ENCODE measurements at regions not wholly inside any gene's neighbourhood (a gene's known extent, or its start where the extent isn't known, plus 50 kb on each side); places are given as distances from the start of the nearest gene placed in this dataset.

GRCh38 chr1:221431068-221431651, 310.7 kb downstream of the DUSP10 start:
- no peak for DNase-seq (ENCODE audit: low spot score)

GRCh38 chr1:221431961-221432360, 309.9 kb downstream of the DUSP10 start:
- DNase-seq (ENCODE audit: low spot score): no peak

- peak; percentile 80 for DNase-seq (ENCODE audit: low spot score)
Measured at GRCh38 chr1:221435504-221435904, 306.4 kb downstream of the DUSP10 start.

GRCh38 chr1:221437171-221437570, 304.7 kb downstream of the DUSP10 start:
- no peak for DNase-seq (ENCODE audit: low spot score)

GRCh38 chr1:221437926-221438325, 304.0 kb downstream of the DUSP10 start:
- no peak for DNase-seq (ENCODE audit: low spot score)

- DNase-seq (ENCODE audit: low spot score): peak; percentile 89
Measured at GRCh38 chr1:221439008-221439746, 302.7 kb downstream of the DUSP10 start.

- peak; percentile 97 for DNase-seq (ENCODE audit: low spot score)
Measured at GRCh38 chr1:221439747-221440501, 302.0 kb downstream of the DUSP10 start.

GRCh38 chr1:221440658-221441057, 301.2 kb downstream of the DUSP10 start:
- DNase-seq (ENCODE audit: low spot score): no peak

- no peak for DNase-seq (ENCODE audit: low spot score)
Measured at GRCh38 chr1:221442056-221442455, 299.8 kb downstream of the DUSP10 start.

GRCh38 chr1:221444346-221444745, 297.5 kb downstream of the DUSP10 start:
- DNase-seq (ENCODE audit: low spot score): no peak

- DNase-seq (ENCODE audit: low spot score): no peak
Measured at GRCh38 chr1:221448585-221449175, 293.2 kb downstream of the DUSP10 start.

GRCh38 chr1:221449194-221449593, 292.7 kb downstream of the DUSP10 start:
- DNase-seq (ENCODE audit: low spot score): no peak

- no peak for DNase-seq (ENCODE audit: low spot score)
Measured at GRCh38 chr1:221449801-221450470, 292.0 kb downstream of the DUSP10 start.

- no peak for DNase-seq (ENCODE audit: low spot score)
Measured at GRCh38 chr1:221451741-221452140, 290.1 kb downstream of the DUSP10 start.

GRCh38 chr1:221454096-221454495, 287.8 kb downstream of the DUSP10 start:
- no peak for DNase-seq (ENCODE audit: low spot score)

- no peak for DNase-seq (ENCODE audit: low spot score)
Measured at GRCh38 chr1:221456918-221457317, 285.0 kb downstream of the DUSP10 start.

GRCh38 chr1:221457685-221458446, 284.0 kb downstream of the DUSP10 start:
- DNase-seq (ENCODE audit: low spot score): no peak

- no peak for DNase-seq (ENCODE audit: low spot score)
Measured at GRCh38 chr1:221458447-221459156, 283.3 kb downstream of the DUSP10 start.

GRCh38 chr1:221459558-221459957, 282.3 kb downstream of the DUSP10 start:
- no peak for DNase-seq (ENCODE audit: low spot score)

GRCh38 chr1:221462345-221462744, 279.5 kb downstream of the DUSP10 start:
- DNase-seq (ENCODE audit: low spot score): no peak

- no peak for DNase-seq (ENCODE audit: low spot score)
Measured at GRCh38 chr1:221468546-221468945, 273.3 kb downstream of the DUSP10 start.

All from kidney capillary endothelial cell (primary cell).